ENCODE measurements at regions not wholly inside any gene's neighbourhood (a gene's known extent, or its start where the extent isn't known, plus 50 kb on each side); places are given as distances from the start of the nearest gene placed in this dataset.

- TF ChIP-seq, protein P1, sequence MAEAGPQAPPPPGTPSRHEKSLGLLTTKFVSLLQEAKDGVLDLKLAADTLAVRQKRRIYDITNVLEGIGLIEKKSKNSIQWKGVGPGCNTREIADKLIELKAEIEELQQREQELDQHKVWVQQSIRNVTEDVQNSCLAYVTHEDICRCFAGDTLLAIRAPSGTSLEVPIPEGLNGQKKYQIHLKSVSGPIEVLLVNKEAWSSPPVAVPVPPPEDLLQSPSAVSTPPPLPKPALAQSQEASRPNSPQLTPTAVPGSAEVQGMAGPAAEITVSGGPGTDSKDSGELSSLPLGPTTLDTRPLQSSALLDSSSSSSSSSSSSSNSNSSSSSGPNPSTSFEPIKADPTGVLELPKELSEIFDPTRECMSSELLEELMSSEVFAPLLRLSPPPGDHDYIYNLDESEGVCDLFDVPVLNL (CRISPR knock-in tag; IDR thresholded peaks at IDR 0.05; ENCODE audit: borderline replicate concordance, low read depth): no peak
- no peak for TF ChIP-seq CTCF (IDR thresholded peaks at IDR 0.05)
- no peak for TF ChIP-seq ATF1 (CRISPR knock-in tag; IDR thresholded peaks at IDR 0.05)
- no peak for TF ChIP-seq CDX4 (CRISPR knock-in tag; IDR thresholded peaks at IDR 0.05; ENCODE audit: borderline replicate concordance)
- no peak for TF ChIP-seq ZNF232 (CRISPR knock-in tag; IDR thresholded peaks at IDR 0.05)
- TF ChIP-seq E2F1 (CRISPR knock-in tag; IDR thresholded peaks at IDR 0.05): no peak
- no peak for TF ChIP-seq MLX (CRISPR knock-in tag; IDR thresholded peaks at IDR 0.05)
- TF ChIP-seq TEAD4 (CRISPR knock-in tag; IDR thresholded peaks at IDR 0.05): no peak
- TF ChIP-seq, protein P2, sequence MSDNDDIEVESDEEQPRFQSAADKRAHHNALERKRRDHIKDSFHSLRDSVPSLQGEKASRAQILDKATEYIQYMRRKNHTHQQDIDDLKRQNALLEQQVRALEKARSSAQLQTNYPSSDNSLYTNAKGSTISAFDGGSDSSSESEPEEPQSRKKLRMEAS (CRISPR knock-in tag; IDR thresholded peaks at IDR 0.05): no peak
- no peak for TF ChIP-seq JUN (CRISPR knock-in tag; IDR thresholded peaks at IDR 0.05)
- no peak for TF ChIP-seq ATF3 (CRISPR knock-in tag; conservative IDR thresholded peaks at IDR 0.05)
- no peak for TF ChIP-seq ZNF281 (CRISPR knock-in tag; IDR thresholded peaks at IDR 0.05)
Measured at GRCh38 chr12:118750666-118751065, 230.7 kb upstream of the SRRM4 start.
